ENCODE measurements at regions not wholly inside any gene's neighbourhood (a gene's known extent, or its start where the extent isn't known, plus 50 kb on each side); places are given as distances from the start of the nearest gene placed in this dataset.

DNA sequence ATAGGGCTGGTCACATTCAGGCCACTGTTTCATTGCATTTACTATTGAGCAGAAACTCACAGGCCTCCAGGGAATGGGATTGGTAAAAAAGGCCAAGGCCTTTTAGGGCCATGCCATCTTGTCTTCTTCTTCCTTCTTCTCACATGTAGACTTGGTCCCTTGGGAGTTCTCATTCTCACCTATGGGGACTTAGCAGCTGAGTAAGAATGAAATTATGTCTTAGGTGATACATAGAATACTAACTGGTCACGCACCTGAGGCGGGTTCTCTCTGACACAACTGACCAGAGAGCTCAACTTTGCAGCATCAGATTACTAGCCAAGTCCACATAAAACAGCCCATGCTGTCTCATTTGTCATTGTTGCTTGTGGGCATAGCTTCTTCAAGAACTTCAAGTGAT, 641.8 kb downstream of the EFNA5 start:
- Mint-ChIP-seq H3K9me3 (no peaks in the 10 kb centered on the region), H3K36me3 (ENCODE audit: low read depth) (no peaks in the 10 kb centered on the region), H3K4me3 (no peak overlapping the region), H3K4me1 (peaks cover 15% of the 10 kb centered on the region), H3K27me3 (ENCODE audit: insufficient read depth) (no peaks in the 10 kb centered on the region), H3K27ac (no peak overlapping the region)
- Histone ChIP-seq H3K36me3 (ENCODE audit: control insufficient read depth, insufficient read depth, low read length) (no peaks in the 10 kb centered on the region), H3K27ac (ENCODE audit: low read depth, low read length) (no peak overlapping the region), H3K4me3 (ENCODE audit: low read length) (no peak overlapping the region), H3K9me3 (ENCODE audit: control insufficient read depth, low read length) (no peaks in the 10 kb centered on the region), H3K4me1 (ENCODE audit: control insufficient read depth, insufficient read depth, low read length) (no peaks in the 10 kb centered on the region), H3K27me3 (ENCODE audit: control insufficient read depth, insufficient read depth, low read length, poor library complexity, severe bottlenecking) (no peaks in the 10 kb centered on the region), H3K9ac (ENCODE audit: extremely low read depth, low read length, poor library complexity, severe bottlenecking) (no peak overlapping the region)
- WGBS, 2 experiments (ENCODE audit: insufficient coverage in 1 of 2, insufficient read length in 1 of 2) = 90% methylated on average over 2 of the region's 2 CpGs; no CpG with 5 or more reads in 1 of the 2 experiments
- DNase-seq = no peak
- TF ChIP-seq, protein P1, sequence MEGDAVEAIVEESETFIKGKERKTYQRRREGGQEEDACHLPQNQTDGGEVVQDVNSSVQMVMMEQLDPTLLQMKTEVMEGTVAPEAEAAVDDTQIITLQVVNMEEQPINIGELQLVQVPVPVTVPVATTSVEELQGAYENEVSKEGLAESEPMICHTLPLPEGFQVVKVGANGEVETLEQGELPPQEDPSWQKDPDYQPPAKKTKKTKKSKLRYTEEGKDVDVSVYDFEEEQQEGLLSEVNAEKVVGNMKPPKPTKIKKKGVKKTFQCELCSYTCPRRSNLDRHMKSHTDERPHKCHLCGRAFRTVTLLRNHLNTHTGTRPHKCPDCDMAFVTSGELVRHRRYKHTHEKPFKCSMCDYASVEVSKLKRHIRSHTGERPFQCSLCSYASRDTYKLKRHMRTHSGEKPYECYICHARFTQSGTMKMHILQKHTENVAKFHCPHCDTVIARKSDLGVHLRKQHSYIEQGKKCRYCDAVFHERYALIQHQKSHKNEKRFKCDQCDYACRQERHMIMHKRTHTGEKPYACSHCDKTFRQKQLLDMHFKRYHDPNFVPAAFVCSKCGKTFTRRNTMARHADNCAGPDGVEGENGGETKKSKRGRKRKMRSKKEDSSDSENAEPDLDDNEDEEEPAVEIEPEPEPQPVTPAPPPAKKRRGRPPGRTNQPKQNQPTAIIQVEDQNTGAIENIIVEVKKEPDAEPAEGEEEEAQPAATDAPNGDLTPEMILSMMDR (conservative IDR thresholded peaks at IDR 0.05) = no peak

DNA sequence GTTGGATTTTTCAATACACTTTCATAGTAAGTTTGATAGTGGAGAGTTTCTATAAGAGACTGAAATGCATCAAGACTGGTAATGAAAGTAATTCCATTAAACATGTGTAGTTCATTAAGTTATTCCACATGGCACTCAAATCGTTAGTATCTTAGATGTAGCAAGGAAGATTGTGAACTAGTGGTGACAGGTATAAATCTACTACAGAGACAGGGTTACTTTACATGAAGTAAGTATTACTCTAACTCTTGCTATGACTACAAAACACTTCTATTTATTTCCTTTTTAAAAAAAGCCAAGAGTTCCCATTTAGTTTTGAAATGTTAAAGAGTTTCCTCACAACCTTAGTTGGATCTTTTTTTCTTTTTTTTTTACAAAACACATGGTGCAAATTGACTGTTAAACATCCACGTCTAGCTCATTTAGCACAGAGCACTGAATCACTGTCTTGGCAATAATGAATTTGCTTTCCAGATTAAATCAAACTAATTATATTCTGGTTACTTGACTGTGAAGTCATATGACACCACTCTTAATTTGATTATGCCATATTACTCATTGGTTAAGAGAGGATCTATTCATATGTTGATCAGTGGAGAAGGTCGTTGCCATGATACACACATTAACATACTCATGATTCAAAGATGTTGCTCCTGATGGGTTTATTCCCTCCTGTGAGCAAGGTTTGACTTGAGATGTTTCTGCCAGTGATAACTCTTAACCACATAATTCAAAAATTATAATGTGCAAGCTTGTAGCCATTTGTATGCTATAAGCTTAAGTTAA, 644.8 kb downstream of the EFNA5 start:
- no peak for DNase-seq
- no peak overlapping the region for H3K27ac Mint-ChIP-seq
- H3K27me3 Mint-ChIP-seq (ENCODE audit: insufficient read depth) = no peaks in the 10 kb centered on the region
- Histone ChIP-seq H3K36me3 (ENCODE audit: control insufficient read depth, insufficient read depth, low read length) (no peaks in the 10 kb centered on the region), H3K9ac (ENCODE audit: extremely low read depth, low read length, poor library complexity, severe bottlenecking) (no peak overlapping the region), H3K4me1 (ENCODE audit: control insufficient read depth, insufficient read depth, low read length) (no peaks in the 10 kb centered on the region), H3K9me3 (ENCODE audit: control insufficient read depth, low read length) (no peaks in the 10 kb centered on the region), H3K4me3 (ENCODE audit: low read length) (no peak overlapping the region), H3K27ac (ENCODE audit: low read depth, low read length) (no peak overlapping the region), H3K27me3 (ENCODE audit: control insufficient read depth, insufficient read depth, low read length, poor library complexity, severe bottlenecking) (no peaks in the 10 kb centered on the region)
- H3K4me1 Mint-ChIP-seq = peaks cover 15% of the 10 kb centered on the region
- no peaks in the 10 kb centered on the region for H3K9me3 Mint-ChIP-seq
- TF ChIP-seq, protein P1 (conservative IDR thresholded peaks at IDR 0.05) = no peak
- no peaks in the 10 kb centered on the region for H3K36me3 Mint-ChIP-seq (ENCODE audit: low read depth)
- H3K4me3 Mint-ChIP-seq = no peak overlapping the region
- 62% methylated on average over 2 of the region's 3 CpGs; no CpG with 5 or more reads in 1 of the 2 experiments for WGBS, 2 experiments (ENCODE audit: insufficient coverage in 1 of 2, insufficient read length in 1 of 2)

DNA sequence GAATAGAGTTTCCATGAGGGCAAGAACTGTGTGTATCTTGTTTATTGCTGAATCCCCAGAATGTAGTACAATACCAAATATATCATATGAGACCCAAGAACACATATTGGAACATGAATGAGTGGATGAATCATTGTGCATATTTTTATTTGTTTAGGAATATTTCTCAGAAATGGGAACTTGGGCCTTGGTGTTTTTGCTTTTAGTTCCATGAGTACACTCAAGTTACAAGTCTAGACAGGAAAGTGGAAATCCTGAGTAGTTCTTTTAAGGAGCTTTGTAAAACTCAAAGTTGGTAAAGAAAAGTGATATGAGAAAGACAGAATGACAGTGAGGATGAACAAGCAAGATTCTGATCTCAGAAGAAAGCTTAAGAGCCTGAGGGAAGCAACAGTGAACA, 647.0 kb downstream of the EFNA5 start:
- peaks cover 15% of the 10 kb centered on the region for H3K4me1 Mint-ChIP-seq
- H3K36me3 Mint-ChIP-seq (ENCODE audit: low read depth) = no peaks in the 10 kb centered on the region
- H3K4me1 ChIP-seq (ENCODE audit: control insufficient read depth, insufficient read depth, low read length) = no peaks in the 10 kb centered on the region
- H3K9ac ChIP-seq (ENCODE audit: extremely low read depth, low read length, poor library complexity, severe bottlenecking) = no peak overlapping the region
- no peak overlapping the region for H3K27ac Mint-ChIP-seq
- no peaks in the 10 kb centered on the region for H3K9me3 ChIP-seq (ENCODE audit: control insufficient read depth, low read length)
- no peak for DNase-seq
- no peaks in the 10 kb centered on the region for H3K36me3 ChIP-seq (ENCODE audit: control insufficient read depth, insufficient read depth, low read length)
- H3K27me3 ChIP-seq (ENCODE audit: control insufficient read depth, insufficient read depth, low read length, poor library complexity, severe bottlenecking) = no peaks in the 10 kb centered on the region
- no peak overlapping the region for H3K4me3 ChIP-seq (ENCODE audit: low read length)
- no peak overlapping the region for H3K27ac ChIP-seq (ENCODE audit: low read depth, low read length)
- no peaks in the 10 kb centered on the region for H3K27me3 Mint-ChIP-seq (ENCODE audit: insufficient read depth)
- no peaks in the 10 kb centered on the region for H3K9me3 Mint-ChIP-seq
- TF ChIP-seq, protein P1 (conservative IDR thresholded peaks at IDR 0.05) = no peak
- no peak overlapping the region for H3K4me3 Mint-ChIP-seq

Measured in endodermal cell (in vitro differentiated cells).